GM21529 (cell line): ENCODE measurements at regions not wholly inside any gene's neighbourhood (a gene's known extent, or its start where the extent isn't known, plus 50 kb on each side); places are given as distances from the start of the nearest gene placed in this dataset.
A peak's percentile ranks its signal among the peaks of the same experiment; 100 is the strongest.

Experiments
- ATAC-seq: cut with Tn5 transposase; IDR thresholded peaks from one replicate; pipeline ENCODE4 v1.9.1; 2021; ENCODE audit not compliant: unreplicated experiment

- no peak for ATAC-seq
Measured at GRCh38 chrX:39853417-39854030, 244.2 kb downstream of the BCOR start.

DNA sequence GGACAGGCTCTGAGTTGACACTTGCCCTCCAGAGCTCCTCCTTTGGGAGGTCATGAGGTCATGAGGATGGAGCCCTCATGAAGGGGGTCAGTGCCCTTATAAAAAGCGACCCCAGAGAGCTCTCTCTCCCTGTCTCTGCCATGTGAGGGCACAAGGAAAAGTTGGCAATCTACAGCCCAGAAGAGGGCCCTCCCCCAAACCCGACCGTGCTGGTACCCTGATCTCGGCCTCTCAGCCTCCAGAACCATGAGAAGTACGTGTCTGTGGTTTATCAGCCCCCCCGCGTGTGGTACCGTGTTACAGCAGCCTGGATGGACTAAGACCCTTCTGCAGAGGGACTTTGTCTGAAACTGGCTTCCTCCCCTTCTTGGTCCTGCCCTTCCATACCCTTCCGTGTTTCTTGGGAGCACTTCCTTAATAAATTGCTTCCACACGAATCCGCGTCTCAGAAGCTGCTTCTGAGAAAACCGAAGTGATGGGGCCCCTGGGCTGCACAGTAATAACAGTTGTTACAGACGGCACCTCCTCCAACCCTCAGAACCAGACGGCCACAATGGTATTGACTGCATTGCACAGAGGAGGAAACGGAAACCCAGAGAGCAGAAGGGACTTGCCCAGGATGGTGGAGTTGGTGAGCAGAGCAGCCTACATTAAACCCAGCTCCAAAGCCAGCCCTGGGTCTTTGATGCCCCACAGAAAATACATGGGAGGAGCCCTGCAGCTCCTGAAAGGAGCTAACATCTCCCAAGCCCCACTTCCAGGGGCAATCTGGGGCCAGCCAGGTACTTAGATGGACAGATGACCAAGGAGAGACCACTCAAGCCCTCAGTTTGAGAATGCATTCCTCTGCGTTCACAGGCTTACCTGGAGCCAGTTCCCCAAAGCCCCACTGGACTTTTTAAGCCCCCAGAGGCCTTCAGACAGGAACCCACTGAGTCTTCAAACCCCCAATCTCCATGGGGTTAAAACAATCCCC is 242.7 kb downstream of the BCOR start:
- peak; percentile 78 for ATAC-seq

- ATAC-seq = peak; percentile 53
Measured at GRCh38 chrX:39855748-39856129, 242.0 kb downstream of the BCOR start.

DNA sequence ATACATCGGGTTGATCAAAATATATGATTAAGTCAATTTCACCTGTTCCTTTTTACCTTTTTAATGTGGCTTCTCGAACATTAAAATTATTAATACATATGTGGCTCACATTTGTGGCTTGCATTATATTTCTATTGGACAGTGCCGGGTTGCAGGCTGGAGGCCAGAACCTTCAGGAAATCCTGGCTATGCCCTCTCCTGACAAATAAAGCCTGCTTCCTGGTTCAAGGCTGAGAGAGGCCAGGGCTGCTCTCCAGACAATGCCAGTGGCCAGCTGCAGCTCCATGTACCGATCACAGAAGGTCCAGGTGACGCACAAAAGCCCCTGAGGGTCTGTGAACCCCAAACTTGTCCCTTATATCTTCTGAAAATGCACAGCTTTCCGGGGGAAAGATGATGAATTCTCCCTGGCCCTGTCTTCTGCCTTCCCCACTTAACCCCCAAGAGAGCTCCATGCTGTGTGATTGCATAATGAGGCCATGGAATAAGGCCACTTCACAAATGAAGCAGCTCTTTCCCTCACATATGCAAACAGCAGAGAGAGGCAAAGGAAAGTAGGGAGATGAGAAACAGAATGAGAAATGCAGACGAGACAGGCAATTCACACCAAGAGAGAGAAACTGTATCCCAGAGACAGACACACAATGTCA is 241.2 kb downstream of the BCOR start:
- ATAC-seq = no peak

DNA sequence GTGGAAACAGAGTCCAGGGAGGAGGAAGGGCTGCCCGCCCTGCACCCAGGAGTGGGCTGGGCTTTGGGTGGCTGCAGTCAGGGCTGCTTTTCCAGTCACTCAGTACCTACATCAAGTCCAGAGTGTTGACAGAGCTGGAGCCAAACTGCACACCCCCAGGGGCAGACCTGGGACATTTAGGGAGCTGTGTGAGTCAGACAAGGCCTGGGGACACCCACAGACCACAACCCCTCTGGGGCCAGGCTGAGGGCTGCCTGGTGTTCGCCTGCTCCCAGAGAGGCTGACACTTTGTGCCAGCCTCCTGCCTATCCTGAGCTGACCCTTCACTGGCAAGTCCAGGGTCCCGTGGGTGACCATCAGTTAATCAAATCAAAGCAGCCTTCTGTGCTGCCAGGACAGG is 240.0 kb downstream of the BCOR start:
- ATAC-seq = no peak

DNA sequence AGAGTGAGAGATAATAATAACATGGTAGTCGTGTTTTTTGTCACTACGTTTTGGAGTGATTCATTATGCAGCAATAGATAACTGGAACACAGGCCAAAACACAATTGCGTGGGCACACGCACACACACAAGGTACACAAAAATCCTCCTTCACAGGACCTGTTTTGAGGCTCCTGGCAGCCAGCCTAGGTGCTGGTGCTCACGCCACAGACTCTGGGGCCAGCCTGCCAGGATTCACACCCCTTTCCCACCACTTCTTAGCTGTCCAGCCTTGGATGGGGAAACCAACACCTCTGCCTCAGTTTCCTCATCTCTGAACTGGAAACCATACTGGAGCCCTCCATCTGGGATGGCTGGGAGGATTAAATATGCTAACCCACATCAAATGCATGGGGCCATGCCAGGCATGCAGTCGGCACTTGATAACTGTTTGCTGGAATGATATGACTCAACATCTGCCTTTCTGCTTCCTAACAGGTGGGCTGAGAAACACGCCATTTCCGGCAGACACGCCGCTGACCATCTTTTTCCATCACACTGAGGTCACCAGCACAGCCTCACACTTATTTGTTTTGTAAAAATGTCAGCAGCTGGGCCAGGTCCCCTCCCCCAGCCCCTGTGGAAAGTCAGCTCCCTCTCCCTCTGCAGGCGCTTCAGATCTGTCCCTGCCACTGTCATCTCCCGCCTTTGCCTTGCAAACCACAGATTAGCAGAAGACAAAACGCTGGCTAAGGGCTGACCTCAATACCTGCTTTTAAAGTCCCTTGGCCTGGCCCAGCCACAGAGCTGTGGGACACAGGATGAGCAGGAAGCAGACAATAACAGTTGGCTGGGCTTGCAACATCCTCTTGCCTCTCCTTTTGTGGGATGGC is 237.5 kb downstream of the BCOR start:
- ATAC-seq = peak; percentile 65

DNA sequence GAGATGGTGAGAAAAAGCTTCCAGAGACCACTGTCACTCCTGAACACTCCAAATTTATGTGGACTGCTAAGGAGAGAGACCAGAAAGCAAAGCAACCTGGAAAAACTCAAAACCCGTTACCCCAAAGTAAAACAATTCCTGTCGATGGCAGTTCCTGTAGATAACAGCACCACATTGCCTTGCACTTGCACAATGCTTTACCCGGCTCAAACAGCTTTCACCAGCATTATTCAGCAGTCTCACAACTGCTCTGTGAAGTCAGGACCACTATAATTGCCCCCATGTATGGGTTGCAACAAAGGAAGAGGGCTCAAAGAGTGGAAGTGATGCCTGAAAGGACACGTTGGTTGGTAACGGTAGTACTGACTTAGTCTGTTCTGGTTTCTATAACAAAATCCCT is 234.8 kb downstream of the BCOR start:
- no peak for ATAC-seq

DNA sequence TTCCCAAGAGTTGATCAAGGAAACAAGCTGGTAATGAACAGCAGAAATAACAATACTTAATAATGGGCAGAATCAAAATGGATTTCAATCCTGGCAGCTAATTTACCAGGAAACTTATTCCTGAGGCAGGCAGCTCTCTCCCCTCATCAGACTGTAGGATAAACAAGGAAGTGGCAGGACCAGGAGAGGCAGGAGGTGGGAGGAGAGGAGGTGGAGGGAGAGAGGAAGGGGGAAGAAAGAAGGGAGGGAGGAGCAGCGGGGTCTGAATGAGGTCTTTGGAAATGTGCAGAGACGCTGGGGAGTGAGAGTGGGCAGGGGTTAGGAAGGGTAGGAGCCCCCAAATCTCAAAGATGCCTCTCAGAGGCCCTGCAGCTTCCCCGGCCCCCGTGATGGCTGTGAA is 231.5 kb downstream of the BCOR start:
- no peak for ATAC-seq

DNA sequence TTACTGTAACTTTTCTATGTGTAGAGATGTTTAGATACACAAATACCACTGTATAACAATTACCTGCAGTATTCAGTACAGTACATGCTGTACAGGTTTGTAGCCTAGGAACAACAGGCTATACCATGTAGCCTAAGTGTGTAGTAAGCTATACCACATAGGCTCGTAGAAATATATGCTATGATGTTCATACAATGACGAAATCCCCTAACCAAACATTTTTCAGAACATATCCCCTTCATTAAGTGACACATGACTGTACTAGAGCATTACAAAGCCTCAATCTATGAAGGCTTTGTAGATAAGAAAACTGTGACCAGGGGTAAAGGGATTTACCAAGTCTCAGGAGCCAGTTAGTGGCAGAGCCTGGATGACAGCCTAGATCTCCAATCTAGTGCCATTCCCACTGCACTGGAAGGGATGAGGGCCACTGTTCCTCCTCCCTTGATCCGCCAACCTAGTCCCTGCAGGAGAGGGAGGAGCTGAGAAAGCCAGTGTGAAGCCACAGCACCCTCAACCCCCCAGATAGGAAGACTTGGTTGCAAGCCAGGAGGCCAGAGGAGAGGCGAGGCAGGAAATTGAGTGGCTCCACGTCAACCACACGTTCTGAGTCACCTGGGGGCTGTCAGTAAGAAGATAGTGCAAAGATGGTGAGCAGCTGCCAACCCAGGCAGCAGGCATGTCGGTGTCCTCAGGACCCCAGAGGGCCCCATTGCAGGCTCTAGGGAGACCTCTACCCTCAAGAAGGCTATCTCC is 227.7 kb downstream of the BCOR start:
- ATAC-seq = no peak

DNA sequence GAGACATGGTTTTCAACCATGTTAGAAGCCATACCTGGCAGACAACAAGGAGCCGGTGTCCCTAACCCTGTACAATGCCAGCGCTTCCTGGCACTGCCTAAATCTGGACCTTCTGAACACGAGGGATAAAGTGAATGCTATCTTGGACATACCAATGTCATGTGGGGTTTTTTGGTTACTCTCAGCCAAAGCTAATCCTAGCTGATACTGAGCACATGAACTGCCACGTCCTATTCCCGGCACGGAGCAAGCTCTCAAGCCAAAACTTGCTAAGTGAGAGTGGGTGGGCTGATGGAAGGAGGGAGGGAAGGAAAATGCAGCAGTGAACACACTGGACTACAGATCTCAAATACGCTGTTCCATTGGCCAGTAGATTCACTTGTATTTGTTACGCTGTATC is 226.1 kb downstream of the BCOR start:
- ATAC-seq = no peak

DNA sequence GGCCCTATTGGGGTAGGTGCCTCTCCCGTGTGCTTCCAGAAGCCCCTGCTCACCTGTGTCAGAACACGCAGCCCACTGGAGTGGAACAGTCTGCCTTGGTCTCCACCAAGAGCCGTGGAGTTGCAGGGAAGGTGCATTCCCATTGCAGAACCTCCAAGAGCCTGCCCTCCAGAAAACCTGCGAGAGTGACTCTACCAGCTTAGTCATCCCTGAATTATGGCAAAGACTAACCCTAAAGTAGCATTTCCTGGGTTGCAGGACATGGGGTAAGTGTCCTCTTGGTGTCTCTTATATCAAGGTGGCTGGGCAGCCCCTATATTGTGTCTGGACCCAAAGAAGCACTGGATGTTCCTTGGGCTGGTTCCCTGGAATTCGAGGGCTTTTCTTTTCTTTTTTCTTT is 224.6 kb downstream of the BCOR start:
- ATAC-seq = no peak

- peak; percentile 98 for ATAC-seq
Measured at GRCh38 chrX:39874202-39874816, 223.4 kb downstream of the BCOR start.

DNA sequence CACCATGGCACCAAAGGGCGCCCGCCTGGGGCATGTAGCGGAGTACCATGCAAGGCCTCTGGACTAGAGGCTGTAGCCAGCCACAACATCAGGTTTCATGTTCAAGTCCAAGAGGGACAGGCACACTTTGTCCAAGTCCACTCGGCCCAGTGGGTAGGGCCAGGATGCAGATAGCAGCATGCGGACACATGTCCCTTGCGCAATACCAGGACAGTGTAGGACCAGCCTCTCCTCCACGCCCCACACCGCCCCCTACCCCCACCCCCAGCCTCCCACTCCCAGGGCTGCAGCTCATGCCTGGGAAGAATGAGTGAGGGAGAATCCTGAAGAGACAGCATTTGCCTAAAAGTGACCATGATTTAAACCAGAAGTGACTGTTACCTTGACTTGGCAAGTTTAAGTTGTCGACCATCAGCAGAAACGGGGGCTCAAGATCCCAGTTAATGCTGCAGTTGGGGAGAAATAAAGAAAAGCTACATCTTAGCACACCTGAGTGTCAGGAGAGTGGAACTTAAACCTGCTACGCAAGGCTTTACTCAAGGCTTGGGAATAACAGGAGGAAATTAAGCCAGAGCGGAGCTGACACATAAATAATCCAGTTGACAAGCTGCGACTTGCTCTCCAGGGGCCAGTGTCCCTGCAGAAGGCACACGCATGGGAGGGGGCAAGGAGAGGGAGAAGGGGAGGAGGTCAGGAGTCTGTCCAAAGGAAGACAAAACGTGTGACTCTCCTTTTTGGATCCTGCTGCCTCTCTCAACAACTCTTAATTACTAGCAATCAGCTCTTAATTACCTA is 221.7 kb downstream of the BCOR start:
- ATAC-seq = no peak

GRCh38 chrX:39877905-39878304 is 219.9 kb downstream of the BCOR start:
- no peak for ATAC-seq

GRCh38 chrX:39883666-39884065 is 214.1 kb downstream of the BCOR start:
- no peak for ATAC-seq

GRCh38 chrX:39886282-39886681 is 211.5 kb downstream of the BCOR start:
- no peak for ATAC-seq

DNA sequence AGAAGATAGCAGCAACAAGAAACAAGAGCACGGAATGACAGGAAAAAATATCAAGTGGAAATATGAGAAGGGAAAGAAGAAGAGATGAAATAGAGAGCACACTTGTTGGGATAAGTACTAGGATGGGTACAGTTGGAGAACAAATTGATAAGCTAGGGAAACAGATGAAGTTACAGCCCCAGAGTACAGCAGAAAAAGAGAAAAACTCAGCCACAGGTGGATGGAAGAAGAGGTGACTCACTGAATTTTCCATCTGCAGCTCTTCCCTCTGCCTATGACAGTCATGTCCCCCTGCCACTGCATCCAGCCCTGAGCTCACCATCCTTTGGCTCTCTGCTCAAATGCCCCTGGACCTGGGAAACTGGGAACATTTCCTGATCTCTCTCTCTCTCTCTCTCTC is 209.0 kb downstream of the BCOR start:
- no peak for ATAC-seq

DNA sequence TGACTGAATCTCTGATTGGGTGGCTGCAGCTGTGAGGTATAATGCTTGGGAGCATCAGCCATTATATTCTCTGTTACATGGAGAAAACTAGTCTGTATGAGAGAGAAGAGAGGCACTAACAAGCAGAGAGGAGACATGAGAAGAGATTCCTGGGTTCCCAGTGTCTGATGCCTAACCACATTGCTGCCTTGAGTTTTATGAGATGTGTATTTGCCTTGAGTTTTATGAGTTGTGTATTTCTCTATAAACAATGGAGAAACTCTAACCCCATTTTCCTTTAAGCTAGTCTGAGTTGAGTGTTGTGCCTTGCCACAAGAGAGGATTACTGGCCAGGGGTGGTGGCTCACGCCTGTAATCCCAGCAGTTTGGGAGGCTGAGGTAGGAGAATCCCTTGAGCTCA is 208.1 kb downstream of the BCOR start:
- no peak for ATAC-seq

- ATAC-seq = no peak
Measured at GRCh38 chrX:39890807-39891206, 207.0 kb downstream of the BCOR start.
